ENCODE measurements at regions not wholly inside any gene's neighbourhood (a gene's known extent, or its start where the extent isn't known, plus 50 kb on each side); places are given as distances from the start of the nearest gene placed in this dataset.

DNA sequence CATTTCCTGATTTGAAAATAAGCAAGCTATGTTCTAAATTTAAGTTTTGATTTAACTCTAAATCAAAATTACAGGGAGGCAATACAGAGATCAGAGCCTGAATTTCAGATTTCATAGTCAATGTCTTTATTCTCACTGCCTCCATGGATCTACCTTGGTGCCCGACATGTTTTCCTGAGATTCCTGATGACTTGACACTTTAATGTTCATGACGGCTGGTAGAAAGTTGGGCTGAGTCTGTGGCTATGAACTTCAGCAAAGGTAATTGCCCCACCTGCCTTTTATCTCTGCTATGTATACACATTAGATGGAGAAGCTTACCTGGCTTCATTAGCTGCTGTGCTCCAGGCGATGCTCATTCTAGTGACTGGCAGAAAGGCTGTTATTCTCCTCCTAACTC, 1390.5 kb upstream of the CELF4 start (continued):
- TF ChIP-seq, protein P1, sequence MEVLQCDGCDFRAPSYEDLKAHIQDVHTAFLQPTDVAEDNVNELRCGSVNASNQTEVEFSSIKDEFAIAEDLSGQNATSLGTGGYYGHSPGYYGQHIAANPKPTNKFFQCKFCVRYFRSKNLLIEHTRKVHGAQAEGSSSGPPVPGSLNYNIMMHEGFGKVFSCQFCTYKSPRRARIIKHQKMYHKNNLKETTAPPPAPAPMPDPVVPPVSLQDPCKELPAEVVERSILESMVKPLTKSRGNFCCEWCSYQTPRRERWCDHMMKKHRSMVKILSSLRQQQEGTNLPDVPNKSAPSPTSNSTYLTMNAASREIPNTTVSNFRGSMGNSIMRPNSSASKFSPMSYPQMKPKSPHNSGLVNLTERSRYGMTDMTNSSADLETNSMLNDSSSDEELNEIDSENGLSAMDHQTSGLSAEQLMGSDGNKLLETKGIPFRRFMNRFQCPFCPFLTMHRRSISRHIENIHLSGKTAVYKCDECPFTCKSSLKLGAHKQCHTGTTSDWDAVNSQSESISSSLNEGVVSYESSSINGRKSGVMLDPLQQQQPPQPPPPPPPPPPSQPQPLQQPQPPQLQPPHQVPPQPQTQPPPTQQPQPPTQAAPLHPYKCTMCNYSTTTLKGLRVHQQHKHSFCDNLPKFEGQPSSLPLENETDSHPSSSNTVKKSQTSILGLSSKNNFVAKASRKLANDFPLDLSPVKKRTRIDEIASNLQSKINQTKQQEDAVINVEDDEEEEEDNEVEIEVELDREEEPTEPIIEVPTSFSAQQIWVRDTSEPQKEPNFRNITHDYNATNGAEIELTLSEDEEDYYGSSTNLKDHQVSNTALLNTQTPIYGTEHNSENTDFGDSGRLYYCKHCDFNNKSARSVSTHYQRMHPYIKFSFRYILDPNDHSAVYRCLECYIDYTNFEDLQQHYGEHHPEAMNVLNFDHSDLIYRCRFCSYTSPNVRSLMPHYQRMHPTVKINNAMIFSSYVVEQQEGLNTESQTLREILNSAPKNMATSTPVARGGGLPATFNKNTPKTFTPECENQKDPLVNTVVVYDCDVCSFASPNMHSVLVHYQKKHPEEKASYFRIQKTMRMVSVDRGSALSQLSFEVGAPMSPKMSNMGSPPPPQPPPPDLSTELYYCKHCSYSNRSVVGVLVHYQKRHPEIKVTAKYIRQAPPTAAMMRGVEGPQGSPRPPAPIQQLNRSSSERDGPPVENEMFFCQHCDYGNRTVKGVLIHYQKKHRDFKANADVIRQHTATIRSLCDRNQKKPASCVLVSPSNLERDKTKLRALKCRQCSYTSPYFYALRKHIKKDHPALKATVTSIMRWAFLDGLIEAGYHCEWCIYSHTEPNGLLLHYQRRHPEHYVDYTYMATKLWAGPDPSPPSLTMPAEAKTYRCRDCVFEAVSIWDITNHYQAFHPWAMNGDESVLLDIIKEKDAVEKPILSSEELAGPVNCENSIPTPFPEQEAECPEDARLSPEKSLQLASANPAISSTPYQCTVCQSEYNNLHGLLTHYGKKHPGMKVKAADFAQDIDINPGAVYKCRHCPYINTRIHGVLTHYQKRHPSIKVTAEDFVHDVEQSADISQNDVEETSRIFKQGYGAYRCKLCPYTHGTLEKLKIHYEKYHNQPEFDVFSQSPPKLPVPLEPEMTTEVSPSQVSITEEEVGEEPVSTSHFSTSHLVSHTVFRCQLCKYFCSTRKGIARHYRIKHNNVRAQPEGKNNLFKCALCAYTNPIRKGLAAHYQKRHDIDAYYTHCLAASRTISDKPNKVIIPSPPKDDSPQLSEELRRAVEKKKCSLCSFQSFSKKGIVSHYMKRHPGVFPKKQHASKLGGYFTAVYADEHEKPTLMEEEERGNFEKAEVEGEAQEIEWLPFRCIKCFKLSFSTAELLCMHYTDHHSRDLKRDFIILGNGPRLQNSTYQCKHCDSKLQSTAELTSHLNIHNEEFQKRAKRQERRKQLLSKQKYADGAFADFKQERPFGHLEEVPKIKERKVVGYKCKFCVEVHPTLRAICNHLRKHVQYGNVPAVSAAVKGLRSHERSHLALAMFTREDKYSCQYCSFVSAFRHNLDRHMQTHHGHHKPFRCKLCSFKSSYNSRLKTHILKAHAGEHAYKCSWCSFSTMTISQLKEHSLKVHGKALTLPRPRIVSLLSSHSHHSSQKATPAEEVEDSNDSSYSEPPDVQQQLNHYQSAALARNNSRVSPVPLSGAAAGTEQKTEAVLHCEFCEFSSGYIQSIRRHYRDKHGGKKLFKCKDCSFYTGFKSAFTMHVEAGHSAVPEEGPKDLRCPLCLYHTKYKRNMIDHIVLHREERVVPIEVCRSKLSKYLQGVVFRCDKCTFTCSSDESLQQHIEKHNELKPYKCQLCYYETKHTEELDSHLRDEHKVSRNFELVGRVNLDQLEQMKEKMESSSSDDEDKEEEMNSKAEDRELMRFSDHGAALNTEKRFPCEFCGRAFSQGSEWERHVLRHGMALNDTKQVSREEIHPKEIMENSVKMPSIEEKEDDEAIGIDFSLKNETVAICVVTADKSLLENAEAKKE (CRISPR knock-in tag; IDR thresholded peaks at IDR 0.05), result no peak
- no peak for TF ChIP-seq EZH2 (IDR thresholded peaks at IDR 0.05; ENCODE audit: low read depth, unreplicated experiment)
- no peak for TF ChIP-seq STAT1 (IDR thresholded peaks at IDR 0.05; ENCODE audit: unreplicated experiment)
- no peak for TF ChIP-seq CREB1 (CRISPR knock-in tag; IDR thresholded peaks at IDR 0.05; ENCODE audit: low read depth)
- TF ChIP-seq, protein P2, sequence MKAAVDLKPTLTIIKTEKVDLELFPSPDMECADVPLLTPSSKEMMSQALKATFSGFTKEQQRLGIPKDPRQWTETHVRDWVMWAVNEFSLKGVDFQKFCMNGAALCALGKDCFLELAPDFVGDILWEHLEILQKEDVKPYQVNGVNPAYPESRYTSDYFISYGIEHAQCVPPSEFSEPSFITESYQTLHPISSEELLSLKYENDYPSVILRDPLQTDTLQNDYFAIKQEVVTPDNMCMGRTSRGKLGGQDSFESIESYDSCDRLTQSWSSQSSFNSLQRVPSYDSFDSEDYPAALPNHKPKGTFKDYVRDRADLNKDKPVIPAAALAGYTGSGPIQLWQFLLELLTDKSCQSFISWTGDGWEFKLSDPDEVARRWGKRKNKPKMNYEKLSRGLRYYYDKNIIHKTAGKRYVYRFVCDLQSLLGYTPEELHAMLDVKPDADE (IDR thresholded peaks at IDR 0.05), result no peak

DNA sequence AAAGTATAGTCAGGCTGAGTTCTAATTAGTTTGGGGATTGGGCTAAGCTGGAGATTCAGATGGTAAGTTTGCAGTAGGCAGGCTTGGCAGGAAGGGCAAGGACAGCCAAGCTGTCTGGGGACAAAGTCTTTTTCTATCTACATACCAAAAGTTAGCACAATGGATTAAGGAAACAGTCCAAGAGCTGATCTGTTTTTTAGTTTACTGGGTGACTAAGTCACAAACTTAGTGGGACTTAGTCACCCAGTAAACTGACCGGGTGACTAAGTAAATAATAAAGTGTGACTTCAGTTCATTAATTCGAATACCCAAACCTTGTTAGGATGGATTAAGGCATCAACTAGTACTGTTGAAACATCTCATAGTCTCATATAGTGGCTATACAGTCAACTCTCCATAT, 1386.0 kb upstream of the CELF4 start:
- no peaks in the 10 kb centered on the region for H3K79me2 ChIP-seq (replicated peaks; ENCODE audit: insufficient read depth)
- Mint-ChIP-seq H3K4me3 (no peak overlapping the region), H3K9me3 (peaks cover 3% of the 10 kb centered on the region; the same call in 2 of the 3 replicates), H3K4me1 (peaks cover 9% of the 10 kb centered on the region; the same call in 1 of the 3 replicates), H3K36me3 (ENCODE audit: low read depth) (peaks cover 3% of the 10 kb centered on the region; the same call in 2 of the 3 replicates), H3K27ac (no peak overlapping the region), H3K27me3 (ENCODE audit: insufficient read depth, low read depth, poor library complexity) (no peaks in the 10 kb centered on the region)
- H4K20me1 ChIP-seq (replicated peaks; ENCODE audit: insufficient read depth), result no peaks in the 10 kb centered on the region
- no peak for ATAC-seq
- no peaks in the 10 kb centered on the region for H3K9me2 ChIP-seq (ENCODE audit: insufficient read depth)
- no peaks in the 10 kb centered on the region for H3K36me3 ChIP-seq (ENCODE audit: insufficient read depth)
- H3K27me3 ChIP-seq (ENCODE audit: insufficient read depth), result no peaks in the 10 kb centered on the region
- no peak overlapping the region; the same call in 1 of the 2 replicates for H2AFZ ChIP-seq
- no peak overlapping the region for H3K4me2 ChIP-seq
- H3F3A ChIP-seq (replicated peaks; ENCODE audit: low read depth), result no peaks in the 10 kb centered on the region
- H3K27ac ChIP-seq (ENCODE audit: low read depth), result no peak overlapping the region
- peaks cover 12% of the 10 kb centered on the region; the same call in 1 of the 2 replicates for H3K4me1 ChIP-seq (ENCODE audit: insufficient read depth)
- no peak overlapping the region for H3K4me3 ChIP-seq
- TF ChIP-seq EZH2 (IDR thresholded peaks at IDR 0.05; ENCODE audit: low read depth, unreplicated experiment), result no peak
- TF ChIP-seq NANOG (IDR thresholded peaks at IDR 0.05; ENCODE audit: borderline replicate concordance), result no peak
- TF ChIP-seq EZH2phosphoT487 (IDR thresholded peaks at IDR 0.05; ENCODE audit: unreplicated experiment), result no peak
- TF ChIP-seq, protein P3, sequence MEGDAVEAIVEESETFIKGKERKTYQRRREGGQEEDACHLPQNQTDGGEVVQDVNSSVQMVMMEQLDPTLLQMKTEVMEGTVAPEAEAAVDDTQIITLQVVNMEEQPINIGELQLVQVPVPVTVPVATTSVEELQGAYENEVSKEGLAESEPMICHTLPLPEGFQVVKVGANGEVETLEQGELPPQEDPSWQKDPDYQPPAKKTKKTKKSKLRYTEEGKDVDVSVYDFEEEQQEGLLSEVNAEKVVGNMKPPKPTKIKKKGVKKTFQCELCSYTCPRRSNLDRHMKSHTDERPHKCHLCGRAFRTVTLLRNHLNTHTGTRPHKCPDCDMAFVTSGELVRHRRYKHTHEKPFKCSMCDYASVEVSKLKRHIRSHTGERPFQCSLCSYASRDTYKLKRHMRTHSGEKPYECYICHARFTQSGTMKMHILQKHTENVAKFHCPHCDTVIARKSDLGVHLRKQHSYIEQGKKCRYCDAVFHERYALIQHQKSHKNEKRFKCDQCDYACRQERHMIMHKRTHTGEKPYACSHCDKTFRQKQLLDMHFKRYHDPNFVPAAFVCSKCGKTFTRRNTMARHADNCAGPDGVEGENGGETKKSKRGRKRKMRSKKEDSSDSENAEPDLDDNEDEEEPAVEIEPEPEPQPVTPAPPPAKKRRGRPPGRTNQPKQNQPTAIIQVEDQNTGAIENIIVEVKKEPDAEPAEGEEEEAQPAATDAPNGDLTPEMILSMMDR (conservative IDR thresholded peaks at IDR 0.05; ENCODE audit: low read depth in 2 of 2), result no peak
- no peak for DNase-seq (ENCODE audit: low spot score)

All from GM23338 (cell line).